HG03095 (cell line): ENCODE measurements at regions not wholly inside any gene's neighbourhood (a gene's known extent, or its start where the extent isn't known, plus 50 kb on each side); places are given as distances from the start of the nearest gene placed in this dataset.

Experiments
- ATAC-seq: cut with Tn5 transposase; IDR thresholded peaks from one replicate; pipeline ENCODE4 v1.9.1; 2021; ENCODE audit warnings: moderate library complexity; ENCODE audit not compliant: unreplicated experiment

DNA sequence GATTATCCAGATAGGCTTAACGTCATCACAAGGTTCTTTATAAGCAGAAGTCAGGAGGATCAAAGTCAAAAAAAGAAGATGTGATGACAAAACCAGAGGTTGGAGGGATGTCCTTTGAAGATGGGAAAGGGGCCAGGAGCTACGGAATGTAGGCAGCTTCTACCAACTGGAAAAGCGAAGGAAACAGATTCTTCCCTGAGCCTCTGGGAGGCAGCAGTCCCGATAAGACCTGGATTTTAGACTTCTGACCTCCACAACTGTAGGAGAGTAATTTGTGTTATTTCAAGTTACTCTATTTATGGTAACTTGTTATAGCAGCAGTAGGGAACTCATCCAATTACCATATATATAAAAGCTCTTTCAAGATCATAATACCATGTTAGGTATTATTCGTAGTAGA lies 98.8 kb upstream of the MYCBP2 start:
- ATAC-seq = no peak

GRCh38 chr13:77423296-77423695 lies 96.4 kb upstream of the MYCBP2 start:
- no peak for ATAC-seq

GRCh38 chr13:77422724-77423123 lies 95.8 kb upstream of the MYCBP2 start:
- ATAC-seq = no peak

DNA sequence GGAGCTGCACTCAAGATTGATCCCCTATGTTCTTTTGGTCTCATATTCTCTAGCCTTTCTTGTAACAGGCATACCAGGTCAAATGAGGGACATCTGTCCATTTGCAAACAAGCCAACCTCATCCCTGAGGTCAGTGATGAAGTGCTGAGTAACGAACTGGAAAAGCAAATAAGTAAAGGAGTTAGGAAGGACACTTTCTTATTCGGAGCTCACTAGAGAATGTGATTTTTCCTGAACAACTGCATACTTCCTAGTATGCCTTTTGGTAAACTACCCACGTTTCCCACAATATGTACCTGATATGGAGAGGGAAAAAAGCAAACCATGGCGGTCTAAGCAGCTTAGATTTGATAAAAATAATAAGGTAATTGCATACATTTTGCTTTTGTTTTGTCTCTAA lies 91.0 kb upstream of the MYCBP2 start:
- no peak for ATAC-seq

GRCh38 chr13:77416666-77417212 lies 89.8 kb upstream of the MYCBP2 start:
- no peak for ATAC-seq

DNA sequence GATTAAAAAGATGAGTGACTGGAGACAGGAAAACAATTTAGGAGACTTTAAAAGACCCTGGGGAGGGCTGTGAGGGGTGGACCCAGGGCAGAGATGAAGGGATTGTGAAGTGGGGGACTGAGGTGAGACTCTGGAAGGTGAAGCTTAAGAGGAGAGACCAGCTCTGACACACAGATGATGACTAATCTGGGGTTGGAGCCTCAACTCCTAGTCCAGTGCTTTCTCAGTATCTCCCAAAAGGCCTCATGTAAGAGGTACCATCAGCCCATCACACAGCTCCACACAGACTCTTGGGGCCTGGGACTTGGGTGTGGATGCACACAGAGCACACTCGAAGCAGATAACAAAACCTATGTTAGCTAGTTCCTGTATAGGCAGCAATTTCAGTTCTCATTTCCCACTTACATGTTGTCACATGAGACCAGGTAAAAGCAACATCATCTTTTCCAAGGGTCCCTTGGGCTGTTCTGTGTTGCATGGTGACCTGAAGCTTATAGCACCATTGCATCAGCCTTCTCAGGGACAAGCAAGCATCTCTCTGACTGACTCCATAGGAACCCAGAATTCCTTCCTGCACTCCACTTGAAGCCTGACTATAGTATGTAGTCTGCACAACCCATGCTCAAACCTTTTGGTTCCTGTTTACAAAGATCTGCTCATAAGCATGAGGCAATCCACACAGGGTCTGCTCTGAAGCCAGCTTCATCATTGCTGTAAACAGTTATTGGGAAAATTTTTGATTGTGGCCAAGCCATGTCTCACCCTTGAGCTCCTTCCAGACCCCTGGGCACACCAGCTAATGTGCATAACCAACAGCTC lies 88.6 kb upstream of the MYCBP2 start:
- ATAC-seq = peak; percentile 89

DNA sequence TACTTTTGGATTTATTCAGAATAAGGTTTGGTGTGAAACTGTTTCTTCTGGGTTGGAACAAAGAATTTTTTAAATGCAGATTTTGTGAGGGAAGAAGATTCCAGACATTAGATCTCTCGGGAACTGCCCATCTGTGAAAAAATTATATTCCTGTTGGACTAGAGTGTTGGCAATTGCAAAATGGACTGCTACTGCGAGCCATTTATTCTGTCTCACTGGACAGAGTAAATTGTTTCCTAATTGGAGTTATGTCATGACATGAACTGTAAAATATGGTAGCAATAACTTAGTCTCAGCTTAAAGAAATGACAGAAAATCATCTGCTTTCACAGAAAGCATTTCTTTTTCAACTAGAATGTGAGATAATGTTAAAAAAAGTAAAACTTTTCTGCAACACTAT lies 86.0 kb upstream of the MYCBP2 start:
- ATAC-seq = no peak

GRCh38 chr13:77412116-77412635 lies 85.3 kb upstream of the MYCBP2 start:
- no peak for ATAC-seq

- ATAC-seq = no peak
Observed at GRCh38 chr13:77409412-77409811, 82.5 kb upstream of the MYCBP2 start.

DNA sequence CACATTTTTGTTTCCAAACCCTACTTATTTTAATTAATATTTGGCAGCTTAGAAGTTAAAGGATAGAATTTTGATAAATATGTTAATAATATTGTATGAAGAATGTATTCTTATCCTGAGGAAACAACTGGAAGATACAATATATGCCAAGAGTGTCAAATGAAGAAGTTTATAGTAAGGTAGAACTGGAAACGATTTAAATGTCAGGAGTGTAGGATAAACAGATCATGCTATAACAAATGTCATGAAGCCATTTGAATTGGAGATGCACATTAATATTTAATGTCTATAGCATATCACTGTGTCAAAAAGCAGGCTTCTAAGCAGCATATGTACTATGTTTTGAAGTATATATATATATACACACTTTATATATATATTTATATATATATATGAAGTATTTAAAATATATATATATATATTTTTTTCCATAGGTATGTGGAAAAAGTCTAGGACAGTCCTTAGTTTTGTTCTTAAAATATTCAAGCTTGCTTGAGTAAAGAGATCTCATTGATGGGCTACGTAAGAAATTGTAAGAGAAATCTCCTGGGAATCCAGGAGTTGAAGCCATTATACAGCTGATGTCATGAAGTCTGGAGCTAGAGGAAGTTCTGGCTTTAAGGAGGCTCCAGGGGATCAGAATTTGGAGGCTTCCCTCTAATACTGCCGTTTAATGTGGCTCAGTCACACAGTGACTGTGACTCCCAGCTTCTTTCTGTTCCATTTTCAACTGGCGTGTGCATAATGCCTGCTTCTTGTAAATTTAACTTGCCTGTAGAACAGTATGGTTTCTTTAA lies 79.9 kb upstream of the MYCBP2 start:
- ATAC-seq = no peak

GRCh38 chr13:77398825-77399620 lies 72.1 kb upstream of the MYCBP2 start:
- ATAC-seq = no peak

GRCh38 chr13:77397636-77398035 lies 70.7 kb upstream of the MYCBP2 start:
- ATAC-seq = no peak

GRCh38 chr13:77391475-77391874 lies 64.6 kb upstream of the MYCBP2 start:
- ATAC-seq = no peak

DNA sequence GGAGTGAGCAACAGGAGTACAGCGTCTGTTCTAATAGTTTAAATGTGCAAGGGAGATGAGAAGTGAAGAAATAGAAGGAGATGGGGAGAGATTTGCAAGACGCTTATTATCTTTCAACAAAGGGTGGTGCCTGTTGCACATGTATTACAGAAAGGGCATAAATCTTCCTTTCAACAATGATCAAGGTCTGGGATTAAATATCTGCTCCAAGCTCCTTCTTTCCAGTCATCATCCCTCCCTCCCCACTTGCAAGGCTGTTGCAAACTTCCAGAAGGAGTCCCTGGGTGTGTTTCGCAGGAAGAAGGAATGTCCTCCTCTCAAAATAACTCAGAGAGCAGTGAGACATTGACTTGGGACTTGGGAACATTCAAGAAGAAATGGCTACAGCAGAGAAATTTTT lies 63.5 kb upstream of the MYCBP2 start:
- ATAC-seq = no peak

- ATAC-seq = no peak
Observed at GRCh38 chr13:77389625-77390000, 62.7 kb upstream of the MYCBP2 start.

GRCh38 chr13:77388944-77389624 lies 62.2 kb upstream of the MYCBP2 start:
- ATAC-seq = no peak

DNA sequence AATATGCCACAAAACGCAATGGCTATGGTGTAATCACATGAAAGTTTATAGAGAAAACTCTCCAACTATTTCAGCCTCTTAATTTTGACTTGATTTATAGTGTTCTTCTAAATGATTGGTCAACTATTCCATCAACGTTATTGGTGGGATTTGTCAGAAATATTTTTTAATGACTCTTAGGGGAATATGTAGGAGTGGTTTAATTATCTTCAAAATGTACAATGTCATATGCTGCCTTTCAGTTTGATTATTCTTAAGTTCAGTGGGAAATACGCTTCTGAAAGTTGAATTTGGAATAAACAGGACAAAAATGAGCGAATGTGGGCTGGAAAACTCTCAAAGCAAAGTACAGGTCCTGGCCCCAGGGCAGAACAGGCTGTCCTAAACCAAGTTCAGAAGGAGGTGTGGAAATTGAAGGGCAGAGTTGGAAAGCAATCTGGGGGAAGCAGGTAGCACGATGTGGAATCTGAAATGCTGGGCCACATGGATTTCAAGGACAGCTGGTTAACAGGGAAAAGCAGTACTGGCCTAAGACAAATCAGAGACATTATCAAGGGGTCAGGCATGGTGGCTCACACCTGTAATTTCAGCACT lies 60.8 kb upstream of the MYCBP2 start:
- ATAC-seq = no peak

DNA sequence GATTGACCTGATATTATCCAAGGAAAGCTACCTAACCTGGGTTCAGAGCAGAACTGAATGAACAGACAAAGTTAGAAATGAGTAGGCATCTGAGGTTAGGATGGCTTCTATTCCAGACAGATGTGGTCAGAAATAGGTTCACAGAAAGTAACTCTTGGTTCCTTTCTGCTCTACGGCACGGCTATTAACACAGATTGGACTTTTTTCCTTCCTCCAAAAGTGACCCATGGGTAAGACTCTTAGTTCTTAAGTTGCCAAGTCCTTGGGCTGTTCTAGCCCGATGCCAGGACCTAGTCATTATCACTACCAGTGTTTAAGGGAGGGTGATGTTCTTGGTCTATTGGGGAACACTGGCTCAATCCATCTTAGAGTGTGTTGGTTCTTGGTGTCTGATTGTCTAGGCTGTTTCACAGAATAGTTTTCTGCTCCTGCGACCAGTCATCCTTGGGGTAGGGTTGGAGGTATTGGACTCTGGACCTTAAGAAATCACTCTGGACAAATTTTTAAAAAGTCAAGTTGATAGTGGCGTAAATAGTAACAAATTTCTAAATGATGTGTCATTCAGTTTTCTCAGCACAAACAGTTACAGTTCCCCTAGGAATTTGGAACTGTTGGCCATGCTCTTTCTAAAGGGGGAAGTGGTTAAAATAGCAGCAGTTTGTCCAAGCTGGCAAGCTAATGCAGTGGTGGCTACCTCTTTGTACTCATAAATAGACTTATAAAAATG lies 60.1 kb upstream of the MYCBP2 start:
- no peak for ATAC-seq

DNA sequence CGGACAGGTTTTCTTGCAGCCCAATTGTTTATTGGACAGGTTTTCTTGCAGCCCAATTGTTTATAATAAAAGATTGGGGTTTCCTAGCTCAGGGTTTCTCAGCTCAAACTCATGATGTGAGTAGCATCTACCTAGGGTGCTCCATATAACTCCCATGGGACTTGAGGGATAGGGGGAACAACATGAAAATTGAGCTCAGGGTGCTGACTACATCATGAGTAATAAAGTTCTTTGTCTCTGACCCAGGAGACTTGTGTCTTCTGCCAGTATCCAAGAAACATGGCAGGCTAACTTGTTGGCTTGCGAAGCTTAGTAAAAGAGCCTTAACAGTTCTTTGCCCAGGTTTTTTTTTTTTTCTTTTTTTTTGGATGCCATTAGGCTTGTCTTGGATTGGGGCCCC lies 59.2 kb upstream of the MYCBP2 start:
- no peak for ATAC-seq
